ENCODE measurements at regions not wholly inside any gene's neighbourhood (a gene's known extent, or its start where the extent isn't known, plus 50 kb on each side); places are given as distances from the start of the nearest gene placed in this dataset.

- no peaks in the 10 kb centered on the region for H3K4me1 Mint-ChIP-seq
- no peaks in the 10 kb centered on the region for H3K36me3 Mint-ChIP-seq
- no CpG with 5 or more reads among the region's 6 CpGs for WGBS (ENCODE audit: insufficient coverage)
- H3K9ac ChIP-seq (ENCODE audit: insufficient read depth, low read length, poor library complexity, severe bottlenecking): no peak overlapping the region
- H3K4me3 ChIP-seq (replicated peaks in 1 of 3; ENCODE audit: low read depth in 2 of 3, low read length in 3 of 3): no peak overlapping the region
- H2AFZ ChIP-seq (ENCODE audit: insufficient read depth, low read depth, low read length, poor library complexity, severe bottlenecking): no peak overlapping the region
- H3K27me3 ChIP-seq (ENCODE audit: control insufficient read depth in 2 of 2, insufficient read depth in 2 of 2, low read length in 2 of 2): no peaks in the 10 kb centered on the region
- H3K4me1 ChIP-seq (ENCODE audit: control insufficient read depth in 1 of 2, insufficient read depth in 2 of 2, low read length in 2 of 2): no peaks in the 10 kb centered on the region
- peaks cover 0 to 19% (median 4%) of the 10 kb centered on the region in 7 donors for H3K9me3 Mint-ChIP-seq
- H3K9me3 ChIP-seq (replicated peaks in 1 of 2; ENCODE audit: control insufficient read depth in 1 of 2, insufficient read depth in 1 of 2, low read length in 2 of 2): peaks cover 7 to 19% of the 10 kb centered on the region in 2 donors
- intact Hi-C loops (cut with micrococcal nuclease): no loop called here
- no peak overlapping the region for H3K4me2 ChIP-seq (replicated peaks; ENCODE audit: extremely low read depth, low read length, poor library complexity, severe bottlenecking)
- H3K27ac ChIP-seq (ENCODE audit: low read depth in 1 of 2, low read length in 2 of 2): no peak overlapping the region
- H4K20me1 ChIP-seq (ENCODE audit: insufficient read depth, low read length): no peaks in the 10 kb centered on the region
- no peak overlapping the region for H3K4me3 Mint-ChIP-seq
- peaks cover 0 to 3% (median 0%) of the 10 kb centered on the region in 3 donors for H3K27me3 Mint-ChIP-seq (ENCODE audit: low read depth in 3 of 3)
- TF ChIP-seq CTCF (IDR thresholded peaks at IDR 0.05): no peak
- no peak for DNase-seq
- H3K79me2 ChIP-seq (ENCODE audit: insufficient read depth, low read length): no peaks in the 10 kb centered on the region
- H3K36me3 ChIP-seq (replicated peaks in 1 of 2; ENCODE audit: control insufficient read depth in 1 of 2, insufficient read depth in 2 of 2, low read length in 2 of 2): no peaks in the 10 kb centered on the region
- no peak overlapping the region for H3K27ac Mint-ChIP-seq
Measured at GRCh38 chr10:16182144-16182543, 254.7 kb upstream of the PTER start.

- H2AFZ ChIP-seq (ENCODE audit: insufficient read depth, low read depth, low read length, poor library complexity, severe bottlenecking): no peak overlapping the region
- H3K9me3 ChIP-seq (replicated peaks in 1 of 2; ENCODE audit: control insufficient read depth in 1 of 2, insufficient read depth in 1 of 2, low read length in 2 of 2): peaks cover 7 to 16% of the 10 kb centered on the region in 2 donors
- Mint-ChIP-seq H3K27ac (no peak overlapping the region), H3K27me3 (ENCODE audit: low read depth in 3 of 3) (peaks cover 0 to 3% (median 0%) of the 10 kb centered on the region in 3 donors), H3K36me3 (no peaks in the 10 kb centered on the region), H3K4me3 (no peak overlapping the region), H3K4me1 (no peaks in the 10 kb centered on the region), H3K9me3 (peaks cover 0 to 19% (median 4%) of the 10 kb centered on the region in 7 donors)
- DNase-seq: no peak
- no peaks in the 10 kb centered on the region for H3K27me3 ChIP-seq (ENCODE audit: control insufficient read depth in 2 of 2, insufficient read depth in 2 of 2, low read length in 2 of 2)
- no peak overlapping the region for H3K4me3 ChIP-seq (replicated peaks in 1 of 3; ENCODE audit: low read depth in 2 of 3, low read length in 3 of 3)
- no peaks in the 10 kb centered on the region for H4K20me1 ChIP-seq (ENCODE audit: insufficient read depth, low read length)
- H3K36me3 ChIP-seq (replicated peaks in 1 of 2; ENCODE audit: control insufficient read depth in 1 of 2, insufficient read depth in 2 of 2, low read length in 2 of 2): no peaks in the 10 kb centered on the region
- H3K79me2 ChIP-seq (ENCODE audit: insufficient read depth, low read length): no peaks in the 10 kb centered on the region
- H3K4me1 ChIP-seq (ENCODE audit: control insufficient read depth in 1 of 2, insufficient read depth in 2 of 2, low read length in 2 of 2): no peaks in the 10 kb centered on the region
- TF ChIP-seq CTCF (IDR thresholded peaks at IDR 0.05): no peak
- no peak overlapping the region for H3K4me2 ChIP-seq (replicated peaks; ENCODE audit: extremely low read depth, low read length, poor library complexity, severe bottlenecking)
- H3K9ac ChIP-seq (ENCODE audit: insufficient read depth, low read length, poor library complexity, severe bottlenecking): no peak overlapping the region
- no CpG with 5 or more reads among the region's 3 CpGs for WGBS (ENCODE audit: insufficient coverage)
- no peak overlapping the region for H3K27ac ChIP-seq (ENCODE audit: low read depth in 1 of 2, low read length in 2 of 2)
- intact Hi-C loops (cut with micrococcal nuclease): no loop called here
Measured at GRCh38 chr10:16182688-16183087, 254.1 kb upstream of the PTER start.

Data from CD14-positive monocyte (primary cell).